Fibroblast of lung (primary cell): ENCODE measurements at regions not wholly inside any gene's neighbourhood (a gene's known extent, or its start where the extent isn't known, plus 50 kb on each side); places are given as distances from the start of the nearest gene placed in this dataset.

Experiments used
- DNase-seq, 2 donors: peaks; one replicate each; pipeline versions ENCODE4 v3.0.0 to v3.0.0-alpha.2; 2010; ENCODE audit warnings: low read depth in 2 of 2
- H2AFZ ChIP-seq: 2 replicates; pipeline ENCODE4 v1.5.1; 2012; ENCODE audit warnings: low read length, control low read depth, inconsistent platforms
- H3K27ac ChIP-seq: 2 replicates; pipeline ENCODE4 v1.5.1; 2011; ENCODE audit warnings: low read length, control low read depth; ENCODE audit not compliant: insufficient read depth
- H3K27me3 ChIP-seq: 2 replicates; pipeline ENCODE4 v1.5.1; 2011; ENCODE audit warnings: mild to moderate bottlenecking, low read length; ENCODE audit not compliant: control insufficient read depth, insufficient read depth
- H3K36me3 ChIP-seq: 2 replicates; pipeline ENCODE4 v1.5.1; 2011; ENCODE audit warnings: low read length; ENCODE audit not compliant: control insufficient read depth, insufficient read depth
- H3K4me1 ChIP-seq: 2 replicates; pipeline ENCODE4 v1.5.1; 2011; ENCODE audit warnings: low read length; ENCODE audit not compliant: control insufficient read depth, insufficient read depth; ENCODE audit errors: extremely low read depth
- H3K4me2 ChIP-seq: 2 replicates; pipeline ENCODE4 v1.5.1; 2011; ENCODE audit warnings: low read length, control low read depth; ENCODE audit not compliant: insufficient read depth; ENCODE audit errors: extremely low read depth
- H3K4me3 ChIP-seq, 4 experiments: fragments of 200-600 bp in 1 of 4; sonication (generic) in 1 of 4; replicated peaks in 1 of 4; 2 replicates each; pipeline ENCODE4 v1.5.1; 2011 to 2016; ENCODE audit warnings: low read length in 4 of 4, low read depth in 3 of 4, mild to moderate bottlenecking in 3 of 4, control low read depth in 2 of 4, inconsistent platforms in 1 of 4, mixed read lengths in 1 of 4; ENCODE audit not compliant: insufficient read depth in 1 of 4; ENCODE audit errors: control extremely low read depth in 1 of 4
- H3K79me2 ChIP-seq: 2 replicates; pipeline ENCODE4 v1.5.1; 2012; ENCODE audit warnings: mild to moderate bottlenecking, low read length, inconsistent platforms; ENCODE audit not compliant: control insufficient read depth, insufficient read depth
- H3K9ac ChIP-seq: 2 replicates; pipeline ENCODE4 v1.5.1; 2011; ENCODE audit warnings: mild to moderate bottlenecking, low read length, control low read depth; ENCODE audit not compliant: insufficient read depth
- H3K9me3 ChIP-seq: 2 replicates; pipeline ENCODE4 v1.5.1; 2012; ENCODE audit warnings: low read depth, low read length; ENCODE audit not compliant: control insufficient read depth, insufficient read depth
- H4K20me1 ChIP-seq: 2 replicates; pipeline ENCODE4 v1.5.1; 2011; ENCODE audit warnings: low read length; ENCODE audit not compliant: control insufficient read depth, insufficient read depth; ENCODE audit errors: extremely low read depth
- CTCF ChIP-seq, 2 donors: IDR thresholded peaks in 1 of 2; conservative IDR thresholded peaks in 1 of 2; 1 replicate in 1 of 2; 2 replicates in 1 of 2; pipeline ENCODE4 v1.5.1; 2011 to 2012; ENCODE audit warnings: low read length in 2 of 2, control low read depth in 1 of 2, inconsistent platforms in 1 of 2, low read depth in 1 of 2, mild to moderate bottlenecking in 1 of 2
- EZH2 ChIP-seq: IDR thresholded peaks from 2 replicates; pipeline ENCODE4 v1.5.1; 2012; ENCODE audit warnings: low read length, control low read depth, mild to moderate bottlenecking; ENCODE audit errors: missing control alignments

DNA sequence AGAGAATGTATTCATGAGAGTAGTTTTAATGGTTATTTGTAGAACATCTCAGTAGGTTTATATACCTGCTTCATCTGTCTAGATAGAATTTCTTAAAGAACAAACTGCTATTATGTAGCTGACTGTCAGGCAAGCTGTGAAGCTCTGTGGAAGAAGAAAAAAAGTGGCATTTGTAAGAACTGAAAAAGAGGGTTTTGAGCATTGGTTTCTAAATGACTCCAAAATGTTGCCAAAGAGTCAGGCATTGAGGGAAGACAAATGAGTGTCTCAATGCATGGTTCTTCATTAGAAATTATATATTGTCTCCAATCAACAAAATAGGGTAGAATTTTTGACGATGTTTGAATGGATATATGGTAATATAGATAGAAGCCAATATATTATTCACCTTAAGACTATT is 1276.1 kb downstream of the KCNT2 start:
- Histone ChIP-seq H3K27me3 (no peaks in the 10 kb centered on the region), H3K27ac (no peak overlapping the region), H3K9ac (no peak overlapping the region), H3K4me2 (no peak overlapping the region), H2AFZ (no peak overlapping the region), H3K4me3 (no peak overlapping the region), H4K20me1 (no peaks in the 10 kb centered on the region), H3K36me3 (no peaks in the 10 kb centered on the region), H3K79me2 (no peaks in the 10 kb centered on the region), H3K4me1 (no peaks in the 10 kb centered on the region), H3K9me3 (no peaks in the 10 kb centered on the region)
- DNase-seq, result no peak
- TF ChIP-seq EZH2 (no peak), CTCF (conservative IDR thresholded peaks at IDR 0.05 in 1 of 2, IDR thresholded peaks at IDR 0.05 in 1 of 2; ENCODE audit: low read depth in 1 of 2, low read length in 2 of 2) (no peak)

DNA sequence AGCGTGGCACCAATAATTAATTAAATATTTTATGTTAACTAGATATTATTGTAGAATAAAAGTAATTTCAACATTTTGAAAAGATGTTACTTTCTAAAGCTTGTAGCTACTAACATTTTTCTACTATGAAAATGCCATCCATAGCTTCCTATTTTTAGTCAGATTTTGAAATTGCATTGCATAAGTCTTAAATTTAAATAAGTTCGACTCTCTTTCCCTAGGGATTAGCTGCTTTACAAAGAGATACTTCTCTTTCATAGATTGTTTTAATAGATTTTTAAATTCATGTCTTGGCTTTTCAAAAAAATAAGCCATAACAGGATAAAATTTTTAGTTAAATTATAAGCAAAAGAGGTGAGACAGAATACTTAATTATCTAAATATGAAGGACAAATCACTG is 1279.6 kb downstream of the KCNT2 start:
- H3K4me3 ChIP-seq, result no peak overlapping the region
- DNase-seq, result no peak
- no peaks in the 10 kb centered on the region for H4K20me1 ChIP-seq
- H3K4me2 ChIP-seq, result no peak overlapping the region
- H3K27ac ChIP-seq, result no peak overlapping the region
- TF ChIP-seq EZH2, result no peak
- no peak for TF ChIP-seq CTCF (conservative IDR thresholded peaks at IDR 0.05 in 1 of 2, IDR thresholded peaks at IDR 0.05 in 1 of 2; ENCODE audit: low read depth in 1 of 2, low read length in 2 of 2)
- H3K27me3 ChIP-seq, result no peaks in the 10 kb centered on the region
- H3K36me3 ChIP-seq, result no peaks in the 10 kb centered on the region
- no peak overlapping the region for H2AFZ ChIP-seq
- H3K4me1 ChIP-seq, result no peaks in the 10 kb centered on the region
- no peaks in the 10 kb centered on the region for H3K9me3 ChIP-seq
- H3K9ac ChIP-seq, result no peak overlapping the region
- H3K79me2 ChIP-seq, result no peaks in the 10 kb centered on the region

DNA sequence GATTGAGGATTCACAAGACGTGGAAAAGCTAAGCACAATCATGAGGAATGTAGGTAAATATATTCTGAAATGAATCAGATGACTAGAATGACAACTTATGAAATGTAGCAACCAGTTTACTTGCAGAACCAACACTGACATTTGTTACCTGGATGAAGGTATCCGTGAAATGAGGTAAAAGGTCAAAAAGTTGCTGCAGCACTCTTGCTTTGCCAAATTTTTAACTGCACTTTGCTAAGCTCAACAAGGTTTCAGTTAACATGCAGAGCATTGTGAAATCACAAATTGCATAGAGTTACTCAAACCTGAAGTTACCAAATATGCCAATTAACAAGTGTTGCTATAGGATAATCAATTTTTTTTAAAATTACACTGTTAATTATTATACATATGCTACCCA is 1280.1 kb downstream of the KCNT2 start:
- H3K4me1 ChIP-seq, result no peaks in the 10 kb centered on the region
- no peaks in the 10 kb centered on the region for H4K20me1 ChIP-seq
- DNase-seq, result peak in 1 of 2 donors; percentile 15
- no peaks in the 10 kb centered on the region for H3K9me3 ChIP-seq
- no peak overlapping the region for H3K27ac ChIP-seq
- H3K4me3 ChIP-seq, result no peak overlapping the region
- H3K9ac ChIP-seq, result no peak overlapping the region
- no peak overlapping the region for H2AFZ ChIP-seq
- no peaks in the 10 kb centered on the region for H3K27me3 ChIP-seq
- H3K4me2 ChIP-seq, result no peak overlapping the region
- H3K36me3 ChIP-seq, result no peaks in the 10 kb centered on the region
- H3K79me2 ChIP-seq, result no peaks in the 10 kb centered on the region
- no peak for TF ChIP-seq EZH2
- no peak for TF ChIP-seq CTCF (conservative IDR thresholded peaks at IDR 0.05 in 1 of 2, IDR thresholded peaks at IDR 0.05 in 1 of 2; ENCODE audit: low read depth in 1 of 2, low read length in 2 of 2)
